Activated T-cell treated with anti-CD3 and anti-CD28 coated beads, Interleukin-2, amount 50 U/mL, for 72 hours (primary cell): ENCODE measurements at regions not wholly inside any gene's neighbourhood (a gene's known extent, or its start where the extent isn't known, plus 50 kb on each side); places are given as distances from the start of the nearest gene placed in this dataset.

Experiments used
- ATAC-seq, 2 donors: fragments of 150-1000 bp; cut with Tn5 transposase; replicated peaks in 1 of 2; 2 replicates each; pipeline ENCODE4 v1.10.0; 2021; ENCODE audit warnings: moderate library complexity in 2 of 2, mild to moderate bottlenecking in 1 of 2
- DNase-seq, 2 donors: peaks; one replicate each; pipeline ENCODE4 v3.0.0; 2021 to 2022; ENCODE audit warnings: mixed read lengths in 1 of 2
- H3K27ac Mint-ChIP-seq: one replicate; pipeline ENCODE4 v1.8.0; 2022; ENCODE audit warnings: mild to moderate bottlenecking, moderate library complexity, mixed read lengths
- H3K27me3 Mint-ChIP-seq: one replicate; pipeline ENCODE4 v1.8.0; 2022; ENCODE audit warnings: low read depth, mixed read lengths
- H3K36me3 Mint-ChIP-seq, 2 donors: one replicate each; pipeline ENCODE4 v1.8.0; 2022; ENCODE audit warnings: mixed read lengths in 2 of 2, mild to moderate bottlenecking in 1 of 2; ENCODE audit not compliant: insufficient read depth in 2 of 2
- H3K4me1 Mint-ChIP-seq: one replicate; pipeline ENCODE4 v1.8.0; 2022; ENCODE audit warnings: low read depth, mixed read lengths
- H3K4me3 Mint-ChIP-seq, 2 donors: one replicate each; pipeline ENCODE4 v1.8.0; 2022; ENCODE audit warnings: mild to moderate bottlenecking in 2 of 2, mixed read lengths in 2 of 2, moderate library complexity in 2 of 2
- H3K9me3 Mint-ChIP-seq, 2 donors: one replicate each; pipeline ENCODE4 v1.8.0; 2022; ENCODE audit warnings: mixed read lengths in 2 of 2

DNA sequence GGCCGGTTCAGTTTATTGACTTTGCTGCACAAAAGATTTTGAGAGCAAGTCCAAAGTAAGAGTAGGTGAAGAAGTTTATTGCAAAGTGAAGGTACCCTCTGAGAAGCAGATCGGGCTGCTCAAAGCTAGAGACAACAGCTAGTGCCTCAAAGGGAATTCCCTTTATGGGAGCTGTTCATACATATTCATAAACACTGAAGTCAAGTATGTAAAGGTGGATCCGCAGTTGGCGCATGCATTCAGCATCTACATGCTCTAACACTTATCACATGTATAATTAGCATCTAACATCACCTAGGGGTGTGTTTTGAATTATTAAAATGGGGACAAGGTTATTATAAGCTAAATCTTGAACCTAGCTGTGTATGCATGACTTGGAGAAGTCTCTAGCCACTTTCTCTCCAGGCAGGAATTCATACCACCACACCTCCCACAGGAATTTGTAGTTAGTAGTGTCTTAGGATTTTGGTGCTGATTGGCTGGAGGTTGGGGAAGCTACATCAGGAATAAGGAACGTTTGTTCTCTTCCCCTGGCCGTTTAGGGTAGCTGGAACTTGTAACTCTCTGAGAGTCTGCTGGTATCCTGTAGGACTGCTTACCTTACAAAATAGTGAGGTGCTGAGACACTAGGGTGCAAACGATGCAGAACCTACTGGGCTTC, 1633.9 kb downstream of the GRIK2 start:
- Mint-ChIP-seq H3K27me3 (no peaks in the 10 kb centered on the region), H3K36me3 (no peaks in the 10 kb centered on the region), H3K4me3 (no peak overlapping the region), H3K9me3 (peaks cover 2 to 5% of the 10 kb centered on the region in 2 donors), H3K4me1 (no peaks in the 10 kb centered on the region), H3K27ac (no peak overlapping the region)
- ATAC-seq (no peak), DNase-seq (no peak)

DNA sequence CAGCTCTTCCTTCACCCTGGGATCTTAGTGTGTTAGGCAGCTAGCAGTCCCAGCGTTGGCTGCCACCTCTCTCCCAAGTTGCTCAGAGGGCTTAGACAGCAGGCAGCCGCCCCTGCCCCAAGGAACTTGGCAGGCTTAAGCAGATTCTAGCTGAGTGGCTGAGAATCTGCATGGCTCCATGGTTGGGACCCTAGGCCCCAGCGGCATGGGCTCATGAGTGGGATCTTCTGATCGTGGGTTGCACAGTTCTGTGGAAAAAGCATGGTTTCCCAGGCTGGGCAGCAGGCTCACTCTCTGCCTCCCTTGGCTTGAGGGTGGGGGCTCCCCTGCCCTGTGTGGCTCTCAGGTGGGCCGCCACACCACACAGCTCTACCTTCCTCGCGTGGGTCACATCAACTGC, 1624.9 kb downstream of the GRIK2 start:
- peaks cover 0 to 3% of the 10 kb centered on the region in 2 donors for H3K9me3 Mint-ChIP-seq
- H3K4me3 Mint-ChIP-seq, result no peak overlapping the region
- ATAC-seq (no peak), DNase-seq (no peak)
- no peaks in the 10 kb centered on the region for H3K36me3 Mint-ChIP-seq
- H3K4me1 Mint-ChIP-seq, result no peaks in the 10 kb centered on the region
- no peaks in the 10 kb centered on the region for H3K27me3 Mint-ChIP-seq
- no peak overlapping the region for H3K27ac Mint-ChIP-seq

DNA sequence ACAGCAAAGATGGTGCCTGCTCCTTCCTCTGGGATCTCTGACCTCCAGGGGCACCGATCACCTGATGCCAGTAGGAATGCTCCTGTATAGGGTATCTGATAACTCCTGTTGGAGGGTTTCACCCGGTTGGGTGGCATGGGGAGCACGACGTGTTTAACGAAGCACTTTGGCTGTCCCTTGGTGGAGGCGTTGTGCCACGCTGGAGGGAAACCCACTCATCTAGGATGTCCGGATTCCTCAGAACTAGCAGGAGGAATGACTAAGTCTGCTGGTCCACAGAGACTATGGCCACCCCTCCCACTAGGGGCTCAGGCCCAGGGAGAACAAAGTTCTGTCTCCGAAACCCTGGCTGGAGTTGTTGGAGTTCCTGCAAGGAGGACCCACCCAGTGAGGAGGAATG, 1624.4 kb downstream of the GRIK2 start:
- Mint-ChIP-seq H3K4me3 (no peak overlapping the region), H3K36me3 (no peaks in the 10 kb centered on the region), H3K9me3 (peaks cover 0 to 3% of the 10 kb centered on the region in 2 donors), H3K27me3 (no peaks in the 10 kb centered on the region), H3K4me1 (no peaks in the 10 kb centered on the region), H3K27ac (no peak overlapping the region)
- no peak for ATAC-seq
- DNase-seq, result no peak

DNA sequence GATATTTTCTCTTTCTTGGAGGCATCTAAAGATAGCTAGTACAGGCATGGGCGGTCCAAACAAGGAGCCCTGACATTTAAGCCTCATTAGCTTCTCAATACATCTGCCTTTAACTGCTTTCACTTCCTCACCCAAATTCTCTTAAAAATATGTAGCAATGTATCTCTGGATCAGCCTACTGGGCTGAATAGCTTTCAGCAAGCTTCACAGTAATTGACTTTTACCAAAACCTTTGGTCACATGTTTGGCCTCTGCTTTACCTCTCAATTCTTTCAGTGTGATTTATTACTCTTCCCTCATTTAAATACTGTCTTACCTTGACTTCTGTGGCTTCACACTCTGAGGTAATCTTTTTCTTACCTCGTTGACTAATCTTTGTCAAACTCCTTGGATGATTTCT, 1618.1 kb downstream of the GRIK2 start:
- Mint-ChIP-seq H3K9me3 (peaks cover 4 to 5% of the 10 kb centered on the region in 2 donors), H3K27me3 (no peaks in the 10 kb centered on the region), H3K27ac (no peak overlapping the region), H3K4me3 (no peak overlapping the region), H3K36me3 (no peaks in the 10 kb centered on the region), H3K4me1 (no peaks in the 10 kb centered on the region)
- ATAC-seq, result no peak
- DNase-seq, result no peak

DNA sequence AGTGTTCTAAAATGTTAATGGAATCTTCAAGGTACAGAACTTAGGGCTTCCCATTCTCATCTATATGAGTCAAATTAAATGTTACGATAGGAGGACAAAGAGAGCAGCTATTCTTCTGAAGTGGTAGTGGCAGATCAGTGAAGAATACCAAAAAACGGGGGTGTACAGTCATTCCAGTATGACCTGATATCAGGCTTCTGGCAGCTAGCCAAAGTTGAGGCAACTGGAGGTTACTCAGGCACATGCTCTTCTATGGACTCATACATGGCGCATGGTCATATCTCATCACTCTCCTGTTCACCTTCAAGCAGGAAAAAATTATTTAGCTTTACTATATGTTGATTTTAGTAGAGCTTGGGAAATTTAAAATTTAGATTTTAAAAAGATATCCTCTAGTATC, 1608.8 kb downstream of the GRIK2 start:
- ATAC-seq, result no peak

DNA sequence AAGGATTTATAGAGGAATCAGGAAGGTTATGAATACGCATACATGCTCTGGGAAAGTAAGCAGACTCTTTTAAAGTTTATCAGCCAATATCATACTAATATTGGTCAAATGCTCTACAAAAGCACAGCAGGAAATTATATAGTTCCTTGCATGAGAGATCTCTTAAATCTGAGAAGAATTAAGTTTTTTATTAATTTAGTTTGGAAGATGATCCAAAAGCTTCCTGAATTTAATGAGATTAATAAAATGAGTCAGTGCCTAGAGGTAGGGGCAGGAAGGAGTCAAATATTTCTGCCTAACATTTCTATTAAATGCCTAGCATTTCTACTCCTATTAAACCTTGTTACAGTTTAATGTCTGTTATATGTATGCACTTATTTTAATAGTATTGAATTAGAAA, 1608.2 kb downstream of the GRIK2 start:
- no peak overlapping the region for H3K4me3 Mint-ChIP-seq
- no peaks in the 10 kb centered on the region for H3K27me3 Mint-ChIP-seq
- H3K36me3 Mint-ChIP-seq, result peaks cover 0 to 2% of the 10 kb centered on the region in 2 donors
- ATAC-seq (no peak), DNase-seq (no peak)
- H3K9me3 Mint-ChIP-seq, result peaks cover 10 to 12% of the 10 kb centered on the region in 2 donors
- H3K4me1 Mint-ChIP-seq, result no peaks in the 10 kb centered on the region
- no peak overlapping the region for H3K27ac Mint-ChIP-seq

More for the DNA sequence above, 1608.8 kb downstream of the GRIK2 start:
- Mint-ChIP-seq H3K36me3 (peaks cover 0 to 2% of the 10 kb centered on the region in 2 donors), H3K4me3 (no peak overlapping the region), H3K9me3 (peaks cover 12% of the 10 kb centered on the region in 2 donors), H3K27me3 (no peaks in the 10 kb centered on the region), H3K4me1 (no peaks in the 10 kb centered on the region), H3K27ac (no peak overlapping the region)
- no peak for DNase-seq

DNA sequence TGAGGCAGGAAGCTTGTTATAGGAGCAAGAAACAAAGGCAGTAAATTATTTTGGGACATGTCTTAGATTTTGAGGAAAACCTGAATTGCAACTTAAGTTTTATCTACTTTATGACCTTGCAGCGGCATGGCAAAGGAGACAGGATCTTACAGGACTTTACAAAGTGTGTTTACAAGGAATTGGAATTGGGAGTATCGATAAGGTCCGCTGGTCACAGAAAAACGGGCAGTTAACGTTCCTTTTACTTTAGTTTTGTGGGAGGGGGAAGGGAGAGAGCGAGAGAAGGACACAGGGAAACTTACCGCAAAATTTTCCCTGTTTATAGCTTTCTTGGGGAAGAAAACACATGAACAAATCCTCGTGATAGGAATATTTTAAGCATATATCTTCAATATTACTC, 1607.2 kb downstream of the GRIK2 start:
- DNase-seq (no peak), ATAC-seq (no peak)
- Mint-ChIP-seq H3K36me3 (peaks cover 0 to 2% of the 10 kb centered on the region in 2 donors), H3K27ac (no peak overlapping the region), H3K4me1 (no peaks in the 10 kb centered on the region), H3K27me3 (no peaks in the 10 kb centered on the region), H3K9me3 (peaks cover 7 to 9% of the 10 kb centered on the region in 2 donors), H3K4me3 (no peak overlapping the region)

DNA sequence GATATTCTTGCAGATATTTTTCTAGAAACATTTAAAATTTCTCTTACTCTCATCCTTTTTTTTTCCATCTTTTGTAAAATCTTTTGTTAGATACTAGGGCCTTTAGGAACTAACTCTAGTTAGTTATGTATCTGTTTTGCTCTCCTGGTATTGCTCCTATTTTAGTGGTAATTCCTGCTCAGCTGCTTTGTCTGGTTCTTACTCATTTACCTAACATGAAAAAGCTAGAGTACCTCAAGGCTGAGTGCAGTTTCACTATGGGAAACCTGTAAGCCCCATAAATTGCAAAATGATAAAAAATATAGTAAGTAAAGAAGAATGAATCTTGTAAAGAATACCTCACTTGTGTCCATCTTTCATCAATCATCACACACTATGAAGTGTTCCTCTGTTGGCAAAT, 1602.0 kb downstream of the GRIK2 start:
- ATAC-seq (no peak), DNase-seq (no peak)
- Mint-ChIP-seq H3K27me3 (no peaks in the 10 kb centered on the region), H3K4me1 (no peaks in the 10 kb centered on the region), H3K36me3 (no peaks in the 10 kb centered on the region), H3K27ac (no peak overlapping the region), H3K4me3 (no peak overlapping the region), H3K9me3 (peaks cover 2 to 5% of the 10 kb centered on the region in 2 donors)

DNA sequence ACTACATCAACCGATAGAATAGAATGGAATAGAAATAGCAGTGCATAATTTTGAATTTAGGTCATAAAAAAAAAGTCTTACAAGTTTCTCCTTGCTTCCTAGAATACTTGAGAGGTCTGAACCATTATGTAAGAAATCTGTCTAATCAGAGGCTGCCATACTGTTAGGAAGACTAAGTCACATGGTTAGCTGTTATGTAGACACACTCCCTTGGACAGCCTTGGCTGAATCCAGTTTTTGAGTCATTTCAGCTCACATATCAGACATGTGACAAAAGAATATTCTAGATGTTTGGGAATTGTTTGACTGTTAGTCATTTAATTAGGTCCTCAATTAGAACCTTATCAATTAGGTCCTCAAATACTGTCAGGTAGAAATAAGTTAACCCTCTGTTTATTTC, 1601.4 kb downstream of the GRIK2 start:
- DNase-seq (no peak), ATAC-seq (no peak)
- H3K27me3 Mint-ChIP-seq, result no peaks in the 10 kb centered on the region
- H3K27ac Mint-ChIP-seq, result no peak overlapping the region
- no peaks in the 10 kb centered on the region for H3K36me3 Mint-ChIP-seq
- H3K4me1 Mint-ChIP-seq, result no peaks in the 10 kb centered on the region
- no peak overlapping the region for H3K4me3 Mint-ChIP-seq
- peaks cover 2 to 4% of the 10 kb centered on the region in 2 donors for H3K9me3 Mint-ChIP-seq

DNA sequence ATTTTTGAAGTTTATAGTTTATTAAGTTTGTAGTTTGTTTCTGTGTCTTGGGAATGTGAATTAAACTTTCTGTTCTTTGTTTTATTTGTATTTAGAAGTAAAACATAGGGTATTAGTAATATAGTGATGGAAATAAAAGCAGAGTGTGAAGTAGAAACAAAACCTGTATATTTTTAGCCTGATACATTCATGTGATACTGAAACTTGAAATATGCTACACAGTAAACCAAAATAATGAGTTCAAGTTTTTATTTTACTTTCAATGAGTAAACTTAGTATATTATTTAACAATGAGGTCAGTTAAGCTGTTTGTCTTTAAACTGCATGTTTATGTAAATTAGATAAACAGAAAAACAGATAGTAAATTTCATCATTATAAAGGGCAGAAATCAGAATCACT, 1592.6 kb downstream of the GRIK2 start:
- Mint-ChIP-seq H3K27ac (no peak overlapping the region), H3K9me3 (peaks cover 2 to 4% of the 10 kb centered on the region in 2 donors)
- no peak for ATAC-seq

DNA sequence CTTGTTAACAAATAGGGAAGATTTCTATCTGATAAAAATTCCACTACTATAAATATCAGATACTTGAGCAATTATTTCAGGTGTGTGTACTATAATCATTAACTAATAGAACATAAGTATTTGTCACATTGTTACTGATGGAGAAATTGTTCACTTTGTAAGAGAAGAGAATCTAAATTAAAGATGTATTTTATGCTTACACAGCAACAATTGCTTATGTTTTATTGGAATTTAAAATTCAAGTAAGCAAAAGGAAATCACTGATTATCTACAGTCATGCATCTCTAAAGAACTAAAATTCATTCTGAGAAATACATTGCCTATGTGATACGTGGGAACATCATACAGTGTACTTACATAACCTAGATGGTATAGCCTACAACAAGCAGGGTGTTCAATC, 1590.8 kb downstream of the GRIK2 start:
- H3K27me3 Mint-ChIP-seq, result no peaks in the 10 kb centered on the region
- ATAC-seq, result no peak
- H3K36me3 Mint-ChIP-seq, result no peaks in the 10 kb centered on the region
- peaks cover 2 to 4% of the 10 kb centered on the region in 2 donors for H3K9me3 Mint-ChIP-seq
- H3K4me1 Mint-ChIP-seq, result no peaks in the 10 kb centered on the region
- no peak for DNase-seq
- no peak overlapping the region for H3K4me3 Mint-ChIP-seq
- no peak overlapping the region for H3K27ac Mint-ChIP-seq

More for the DNA sequence above, 1592.6 kb downstream of the GRIK2 start:
- H3K27me3 Mint-ChIP-seq, result no peaks in the 10 kb centered on the region
- H3K36me3 Mint-ChIP-seq, result no peaks in the 10 kb centered on the region
- H3K4me3 Mint-ChIP-seq, result no peak overlapping the region
- H3K4me1 Mint-ChIP-seq, result no peaks in the 10 kb centered on the region
- no peak for DNase-seq

DNA sequence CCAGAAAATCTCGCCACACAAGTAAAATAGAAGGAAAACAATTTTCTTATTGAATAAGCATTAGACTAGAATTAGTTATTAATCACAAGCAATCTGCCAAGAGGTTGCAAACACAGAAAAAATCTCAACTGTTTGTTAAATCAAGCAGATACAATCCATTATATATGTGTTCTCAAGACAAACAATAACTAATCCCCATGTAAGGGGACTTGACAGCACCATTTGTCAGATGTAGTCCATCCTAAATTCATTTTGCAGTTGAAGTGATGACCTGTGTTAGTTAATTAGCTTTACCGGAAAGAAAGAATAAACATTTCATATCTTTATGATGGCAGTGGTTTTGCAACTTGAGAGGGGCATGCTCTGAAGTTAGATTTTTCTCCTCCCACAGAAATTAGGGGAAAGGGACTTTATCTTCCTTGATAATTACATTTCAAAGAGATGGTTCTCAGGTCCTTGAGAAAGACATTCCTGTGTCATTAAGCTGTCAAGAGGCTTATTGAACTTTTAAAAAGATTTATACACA, 1588.0 kb downstream of the GRIK2 start:
- Mint-ChIP-seq H3K27me3 (no peaks in the 10 kb centered on the region), H3K27ac (no peak overlapping the region), H3K36me3 (no peaks in the 10 kb centered on the region), H3K4me1 (no peaks in the 10 kb centered on the region), H3K4me3 (no peak overlapping the region), H3K9me3 (peaks cover 4 to 5% of the 10 kb centered on the region in 2 donors)
- ATAC-seq (no peak), DNase-seq (no peak)

DNA sequence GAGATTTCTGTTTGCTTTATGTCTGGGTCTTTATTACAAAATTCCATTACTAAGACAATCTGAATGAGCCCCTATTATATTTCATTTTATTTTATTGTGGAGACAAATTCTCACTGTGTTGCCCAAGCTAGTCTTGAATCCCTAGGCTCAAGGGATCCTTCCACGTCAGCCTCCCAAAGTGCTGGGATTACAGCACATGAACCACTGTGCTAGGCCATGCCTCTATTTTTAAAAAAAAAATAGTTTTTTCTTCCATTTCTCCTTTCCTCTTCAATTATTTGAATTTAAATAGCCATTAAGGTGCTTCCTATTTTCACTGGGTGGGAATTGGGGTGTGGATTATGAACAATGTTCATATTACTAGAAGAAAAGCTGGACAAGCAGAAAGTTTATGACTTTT, 1587.4 kb downstream of the GRIK2 start:
- no peak for ATAC-seq
- no peaks in the 10 kb centered on the region for H3K27me3 Mint-ChIP-seq

DNA sequence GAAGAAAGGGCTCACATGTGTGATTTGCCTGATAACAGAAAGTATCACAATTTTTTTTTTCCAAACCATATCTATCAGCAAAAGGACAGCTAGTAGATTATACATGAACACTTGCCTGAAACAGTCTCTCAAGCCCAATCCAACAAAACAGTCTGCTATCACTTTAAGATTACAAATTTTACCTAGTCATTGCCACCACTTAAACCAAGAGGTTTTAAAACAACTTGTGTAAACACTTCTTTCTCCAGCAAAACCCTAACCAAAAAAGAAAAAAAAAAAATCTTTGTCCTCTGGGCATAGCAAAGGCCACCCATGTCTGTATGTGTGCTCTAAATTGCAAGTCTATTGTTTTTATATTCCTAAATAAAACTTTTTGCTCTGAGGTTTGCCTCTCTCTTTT, 1568.4 kb downstream of the GRIK2 start:
- ATAC-seq (no peak), DNase-seq (no peak)
- no peaks in the 10 kb centered on the region for H3K4me1 Mint-ChIP-seq
- H3K4me3 Mint-ChIP-seq, result no peak overlapping the region
- H3K36me3 Mint-ChIP-seq, result no peaks in the 10 kb centered on the region
- H3K27me3 Mint-ChIP-seq, result no peaks in the 10 kb centered on the region
- H3K27ac Mint-ChIP-seq, result no peak overlapping the region
- H3K9me3 Mint-ChIP-seq, result peaks cover 0 to 1% of the 10 kb centered on the region in 2 donors

More for the DNA sequence above, 1587.4 kb downstream of the GRIK2 start:
- H3K4me1 Mint-ChIP-seq, result no peaks in the 10 kb centered on the region
- peaks cover 5 to 7% of the 10 kb centered on the region in 2 donors for H3K9me3 Mint-ChIP-seq
- no peak for DNase-seq
- no peak overlapping the region for H3K4me3 Mint-ChIP-seq
- no peak overlapping the region for H3K27ac Mint-ChIP-seq
- no peaks in the 10 kb centered on the region for H3K36me3 Mint-ChIP-seq
